ENCODE measurements at regions not wholly inside any gene's neighbourhood (a gene's known extent, or its start where the extent isn't known, plus 50 kb on each side); places are given as distances from the start of the nearest gene placed in this dataset.

GRCh38 chr5:74152625-74153254 lies 487.8 kb downstream of the ENC1 start:
- TF ChIP-seq CTCF (IDR thresholded peaks at IDR 0.05; ENCODE audit: borderline replicate concordance, extremely low read depth, low read length, poor library complexity, severe bottlenecking) (no peak), EZH2 (IDR thresholded peaks at IDR 0.05; ENCODE audit: borderline replicate concordance, low read depth, low read length, severe bottlenecking) (no peak)
